ENCODE measurements at regions not wholly inside any gene's neighbourhood (a gene's known extent, or its start where the extent isn't known, plus 50 kb on each side); places are given as distances from the start of the nearest gene placed in this dataset.

DNA sequence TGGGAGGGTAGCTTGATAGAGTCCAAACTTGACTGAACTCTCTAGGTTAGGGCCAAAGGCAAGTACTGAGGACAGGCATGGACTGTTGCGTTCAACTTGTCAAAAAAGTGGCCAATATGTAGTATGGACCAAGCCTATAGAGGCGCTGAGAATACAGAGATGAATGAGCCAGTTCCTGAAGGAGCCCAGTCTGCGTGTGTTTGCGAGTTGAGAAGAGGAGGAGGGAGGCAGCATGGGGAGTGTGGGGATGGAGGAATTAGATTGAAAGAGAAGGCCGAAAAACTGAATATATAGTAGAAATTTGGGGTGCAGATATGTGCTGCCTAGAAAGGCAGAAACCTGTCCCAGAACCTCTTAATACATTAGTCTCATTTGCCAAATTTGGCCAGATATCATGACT is 412.4 kb downstream of the PCNX1 start:
- POLR2A ChIA-PET (ENCODE audit: unreplicated experiment): no interaction called here
- intact Hi-C loops (cut with micrococcal nuclease): loop anchor here (1.0 to 5.0 kb wide), 6 partner anchors 28 to 425 kb away; no protein-coding TSS in a partner anchor
- DNase-seq: peak; percentile 36

DNA sequence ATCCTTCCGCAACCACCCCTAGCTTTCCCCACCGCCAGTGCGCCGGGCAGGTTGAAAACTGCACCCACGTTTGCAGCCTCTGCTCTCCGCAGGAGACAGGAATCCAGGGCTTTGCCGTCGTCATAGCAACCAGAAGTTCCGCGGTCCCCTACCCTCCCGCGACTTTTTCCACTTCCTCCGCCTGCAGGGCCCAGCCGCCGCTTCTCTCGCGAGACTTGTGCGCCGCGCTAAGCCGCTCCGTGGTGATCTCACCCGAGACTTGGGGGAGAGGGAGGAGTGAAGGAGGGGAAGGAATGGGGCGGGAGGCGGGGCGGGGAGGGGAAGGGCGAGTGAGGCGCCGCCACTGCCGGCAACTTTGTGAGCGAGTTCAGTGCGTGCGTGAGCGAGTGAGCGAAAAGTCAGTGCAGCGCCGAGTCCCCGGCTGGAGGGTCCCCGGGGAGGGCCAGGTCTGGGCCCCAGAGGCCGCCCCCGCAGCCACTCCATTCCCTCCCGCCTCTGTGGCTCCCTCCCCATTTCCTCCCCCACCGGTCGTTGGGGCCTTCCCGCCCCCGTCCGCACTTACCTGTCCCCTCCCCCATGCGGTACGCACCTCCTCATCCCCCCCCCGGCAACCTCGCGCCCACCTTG is 413.0 kb downstream of the PCNX1 start, which contains the start of gene SIPA1L1:
Gene SIPA1L1 (plus strand): TSS at position 370 of the 627 bp plus-strand sequence.
- CTCF ChIA-PET: interaction anchor here (0.7 to 1.1 kb wide), 2 partner anchors 106 to 178 kb away, joined by 3 to 8 read pairs; no protein-coding TSS in a partner anchor
- POLR2A ChIA-PET (ENCODE audit: unreplicated experiment): no interaction called here

More for the DNA sequence above, 412.4 kb downstream of the PCNX1 start:
- no TSS peak for BruUV-seq (replicated peaks)
- no peaks in the 10 kb centered on the region for H3K9me3 ChIP-seq (ENCODE audit: low read length)
- peak overlapping the region; percentile 82 for H2AFZ ChIP-seq (ENCODE audit: low read length)
- H3K4me2 ChIP-seq (ENCODE audit: low read length): peak overlapping the region; percentile 82
- TF ChIP-seq, protein P1, sequence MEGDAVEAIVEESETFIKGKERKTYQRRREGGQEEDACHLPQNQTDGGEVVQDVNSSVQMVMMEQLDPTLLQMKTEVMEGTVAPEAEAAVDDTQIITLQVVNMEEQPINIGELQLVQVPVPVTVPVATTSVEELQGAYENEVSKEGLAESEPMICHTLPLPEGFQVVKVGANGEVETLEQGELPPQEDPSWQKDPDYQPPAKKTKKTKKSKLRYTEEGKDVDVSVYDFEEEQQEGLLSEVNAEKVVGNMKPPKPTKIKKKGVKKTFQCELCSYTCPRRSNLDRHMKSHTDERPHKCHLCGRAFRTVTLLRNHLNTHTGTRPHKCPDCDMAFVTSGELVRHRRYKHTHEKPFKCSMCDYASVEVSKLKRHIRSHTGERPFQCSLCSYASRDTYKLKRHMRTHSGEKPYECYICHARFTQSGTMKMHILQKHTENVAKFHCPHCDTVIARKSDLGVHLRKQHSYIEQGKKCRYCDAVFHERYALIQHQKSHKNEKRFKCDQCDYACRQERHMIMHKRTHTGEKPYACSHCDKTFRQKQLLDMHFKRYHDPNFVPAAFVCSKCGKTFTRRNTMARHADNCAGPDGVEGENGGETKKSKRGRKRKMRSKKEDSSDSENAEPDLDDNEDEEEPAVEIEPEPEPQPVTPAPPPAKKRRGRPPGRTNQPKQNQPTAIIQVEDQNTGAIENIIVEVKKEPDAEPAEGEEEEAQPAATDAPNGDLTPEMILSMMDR (conservative IDR thresholded peaks at IDR 0.05; ENCODE audit: low read depth, low read length): no peak; the same call in 1 of the 2 replicates
- TF ChIP-seq EZH2 (IDR thresholded peaks at IDR 0.05; ENCODE audit: low read length, unreplicated experiment): no peak
- TF ChIP-seq EZH2phosphoT487 (IDR thresholded peaks at IDR 0.05; ENCODE audit: borderline replicate concordance, low read length): no peak
- no peak overlapping the region for H3K27ac ChIP-seq (ENCODE audit: low read length)
- H3K4me1 ChIP-seq (ENCODE audit: insufficient read depth, low read length): peaks cover 26% of the 10 kb centered on the region
- peak overlapping the region; percentile 78 for H3K4me3 ChIP-seq (ENCODE audit: low read length)
- no peaks in the 10 kb centered on the region for H3K9me2 ChIP-seq (replicated peaks; ENCODE audit: low read length)
- peak; percentile 9 for ATAC-seq
- peaks cover 24% of the 10 kb centered on the region for H4K20me1 ChIP-seq (ENCODE audit: low read length)
- H3K36me3 ChIP-seq (ENCODE audit: low read depth, low read length): 0 out of 2 replicates have a peak, but pooled peaks cover 2% of the 10 kb centered on the region
- no peaks in the 10 kb centered on the region for H3F3A ChIP-seq (ENCODE audit: low read length, unreplicated experiment)
- CTCF ChIA-PET: interaction anchor here (1.1 kb wide), 1 partner anchor 178 kb away, joined by 3 read pairs; no protein-coding TSS in a partner anchor
- H3K9ac ChIP-seq (ENCODE audit: low read length): peak overlapping the region; percentile 98
- H3K79me2 ChIP-seq (ENCODE audit: low read length): peaks cover 43% of the 10 kb centered on the region
- H3K27me3 ChIP-seq (ENCODE audit: low read length): no peaks in the 10 kb centered on the region

More for the DNA sequence above, 413.0 kb downstream of the PCNX1 start, which contains the start of gene SIPA1L1:
- DNase-seq (peak; percentile 99), ATAC-seq (peak; percentile 79)
- no peaks in the 10 kb centered on the region for H3K9me3 ChIP-seq (ENCODE audit: low read length)
- H3K79me2 ChIP-seq (ENCODE audit: low read length): peaks cover 48% of the 10 kb centered on the region
- H3K27ac ChIP-seq (ENCODE audit: low read length): peak within 1 kb of the TSS; percentile 90
- no TSS peak for BruUV-seq (replicated peaks)
- no peaks in the 10 kb centered on the region for H3K9me2 ChIP-seq (replicated peaks; ENCODE audit: low read length)
- H3K4me2 ChIP-seq (ENCODE audit: low read length): peak within 1 kb of the TSS; percentile 82
- intact Hi-C loops (cut with micrococcal nuclease): loop anchor here (1.0 to 5.0 kb wide), 6 partner anchors 29 to 425 kb away; no protein-coding TSS in a partner anchor
- no peaks in the 10 kb centered on the region for H3F3A ChIP-seq (ENCODE audit: low read length, unreplicated experiment)
- TF ChIP-seq, protein P1 (conservative IDR thresholded peaks at IDR 0.05; ENCODE audit: low read depth, low read length): no peak
- TF ChIP-seq EZH2 (IDR thresholded peaks at IDR 0.05; ENCODE audit: low read length, unreplicated experiment) (no peak), EZH2phosphoT487 (IDR thresholded peaks at IDR 0.05; ENCODE audit: borderline replicate concordance, low read length) (no peak)
- H3K4me1 ChIP-seq (ENCODE audit: insufficient read depth, low read length): peaks cover 26% of the 10 kb centered on the region
- H3K27me3 ChIP-seq (ENCODE audit: low read length): no peaks in the 10 kb centered on the region
- H2AFZ ChIP-seq (ENCODE audit: low read length): peak within 1 kb of the TSS; percentile 82
- H3K4me3 ChIP-seq (ENCODE audit: low read length): peak within 1 kb of the TSS; percentile 78
- 0 out of 2 replicates have a peak, but pooled peaks cover 4% of the 10 kb centered on the region for H3K36me3 ChIP-seq (ENCODE audit: low read depth, low read length)
- H4K20me1 ChIP-seq (ENCODE audit: low read length): peaks cover 30% of the 10 kb centered on the region
- peak within 1 kb of the TSS; percentile 98 for H3K9ac ChIP-seq (ENCODE audit: low read length)
